ENCODE measurements at regions not wholly inside any gene's neighbourhood (a gene's known extent, or its start where the extent isn't known, plus 50 kb on each side); places are given as distances from the start of the nearest gene placed in this dataset.
"Not testable (repeated sequence)": the region's sequence is repeated elsewhere in the genome, so short reads cannot be mapped to it uniquely, and the experiment has no call there.

DNA sequence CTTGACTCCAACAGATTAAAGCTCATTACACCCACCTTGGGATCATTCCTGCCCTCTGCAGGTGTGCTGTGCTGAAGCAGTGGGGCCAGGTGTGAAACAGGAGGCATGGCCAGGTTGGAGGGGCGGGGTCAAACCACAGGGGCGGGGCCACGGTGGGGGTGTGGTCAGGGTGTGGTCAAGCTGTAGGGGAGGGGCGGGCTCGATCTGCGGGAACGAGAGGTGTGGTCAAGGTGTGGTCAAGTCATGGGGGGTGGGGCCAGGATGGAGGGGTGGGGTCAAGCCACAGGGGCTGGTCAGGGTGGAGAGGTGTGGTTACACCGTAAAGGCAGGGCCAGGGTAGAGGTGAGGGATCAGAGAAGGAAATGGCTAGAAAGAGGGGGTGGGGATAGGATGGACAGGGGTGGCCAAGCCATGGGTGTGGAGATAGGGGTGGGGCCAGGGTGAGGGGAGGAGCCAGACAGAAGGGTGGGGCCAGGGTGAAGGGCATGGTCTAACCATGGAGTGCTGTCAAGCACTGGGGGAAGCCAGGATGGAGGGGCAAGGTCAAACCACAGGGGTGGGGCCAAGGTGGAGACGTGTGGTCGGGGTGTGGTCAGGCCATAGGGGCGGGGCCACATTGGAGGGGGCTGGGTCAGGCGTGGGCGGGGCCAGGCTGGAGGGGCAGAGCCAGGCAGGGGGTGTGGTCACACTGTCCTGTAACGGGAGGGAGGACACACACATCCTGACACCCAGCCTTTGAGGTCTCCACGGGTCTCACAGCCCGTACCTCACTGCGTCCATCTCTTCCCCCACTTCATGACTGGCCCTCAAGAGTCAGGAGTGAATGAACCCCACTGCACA lies 270.7 kb downstream of the ADGRD1 start:
- intact Hi-C loops (cut with DNase I), result not testable (repeated sequence)

DNA sequence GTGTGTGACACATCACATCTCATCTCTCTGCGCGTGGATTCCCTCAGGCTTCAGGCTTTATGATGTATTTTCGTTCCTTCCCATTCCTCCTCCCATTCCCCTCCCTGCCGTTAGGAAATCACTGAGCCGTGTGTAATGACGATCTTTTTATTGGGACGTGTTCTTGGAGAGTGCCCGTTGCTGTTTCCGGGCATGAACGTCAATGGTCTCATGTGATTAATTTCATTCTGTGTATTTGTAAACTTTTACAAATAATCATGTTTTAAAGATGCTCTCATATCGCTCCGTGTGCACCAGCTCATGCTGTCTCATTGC lies 271.3 kb downstream of the ADGRD1 start:
- intact Hi-C loops (cut with DNase I), result not testable (repeated sequence)
- peak; percentile 16 for DNase-seq (ENCODE audit: low spot score)

More for the DNA sequence above, 270.7 kb downstream of the ADGRD1 start:
- DNase-seq (ENCODE audit: low spot score), result peak; percentile 73

DNA sequence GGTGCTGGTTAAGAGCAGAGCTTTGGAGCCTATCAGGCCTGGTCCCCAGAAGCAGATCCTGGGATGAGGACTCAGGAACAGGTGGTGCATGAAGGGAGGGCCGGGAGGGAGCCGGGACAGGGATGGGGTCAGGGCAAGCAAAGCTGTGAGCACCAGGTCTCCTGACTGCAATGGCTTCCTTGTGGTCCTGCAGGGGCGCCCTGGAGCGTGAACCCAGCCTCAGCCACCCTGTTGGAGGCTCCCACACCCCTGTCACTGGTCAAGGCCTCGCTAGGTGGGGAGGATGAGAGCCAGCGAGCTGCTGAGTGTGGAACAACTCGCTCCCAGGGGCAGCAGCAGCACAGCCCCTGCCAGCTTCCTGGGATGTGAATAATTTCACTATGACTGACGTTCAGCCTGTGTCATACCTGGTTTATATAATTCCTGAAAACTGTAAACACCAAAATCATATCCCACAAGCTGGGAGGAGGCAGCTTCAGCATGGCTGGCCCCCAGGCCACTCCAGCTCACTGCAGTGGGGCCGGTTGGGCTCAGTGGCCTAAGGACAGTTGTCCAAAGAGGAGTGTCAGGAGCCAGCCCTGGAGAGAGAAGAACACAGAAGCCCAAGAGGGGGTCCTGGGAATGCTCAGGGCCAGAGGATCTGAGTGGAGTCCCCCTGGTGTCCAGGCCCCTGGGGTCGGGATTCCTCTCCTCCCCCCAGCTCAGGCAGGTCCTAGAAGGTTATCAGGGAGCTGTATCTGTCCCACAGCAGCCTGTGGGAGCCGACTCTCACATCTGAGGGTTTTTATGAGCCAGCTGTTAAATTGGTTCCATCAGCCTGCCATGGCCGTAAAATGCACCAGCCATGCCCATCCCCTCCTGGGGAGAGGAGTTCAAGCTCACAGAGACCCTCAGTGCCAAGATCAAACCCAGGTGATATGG lies 272.9 kb downstream of the ADGRD1 start:
- DNase-seq (ENCODE audit: low spot score), result peak; percentile 71
- intact Hi-C loops (cut with DNase I), result no loop called here

DNA sequence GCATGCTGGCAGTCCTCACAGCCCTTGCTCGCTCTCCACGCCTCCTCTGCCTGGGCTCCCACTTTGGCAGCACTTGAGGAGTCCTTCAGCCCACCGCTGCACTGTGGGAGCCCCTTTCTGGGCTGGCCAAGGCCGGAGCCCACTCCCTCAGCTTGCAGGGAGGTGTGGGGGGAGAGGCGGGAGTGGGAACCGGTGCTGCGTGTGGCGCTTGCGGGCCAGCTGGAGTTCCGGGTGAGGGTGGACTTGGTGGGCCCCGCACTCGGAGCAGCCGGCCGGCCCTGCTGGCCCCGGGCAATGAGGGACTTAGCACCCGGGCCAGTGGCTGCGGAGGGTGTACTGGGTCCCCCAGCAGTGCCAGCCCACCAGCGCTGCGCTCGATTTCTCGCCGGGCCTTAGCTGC lies 273.9 kb downstream of the ADGRD1 start:
- intact Hi-C loops (cut with DNase I), result not testable (repeated sequence)
- peak; percentile 59 for DNase-seq (ENCODE audit: low spot score)

DNA sequence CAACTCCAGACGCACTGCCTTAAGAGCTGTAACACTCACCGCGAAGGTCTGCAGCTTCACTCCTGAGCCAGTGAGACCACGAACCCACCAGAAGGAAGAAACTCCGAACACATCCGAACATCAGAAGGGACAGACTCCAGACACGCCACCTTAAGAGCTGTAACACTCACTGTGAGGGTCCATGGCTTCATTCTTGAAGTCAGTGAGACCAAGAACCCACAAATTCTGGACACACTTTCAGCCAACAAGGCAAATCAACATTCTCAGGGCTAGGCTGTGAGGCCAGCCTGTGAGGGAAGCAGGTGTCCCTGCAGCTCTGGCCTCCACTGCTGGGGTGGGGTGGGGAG lies 275.3 kb downstream of the ADGRD1 start:
- intact Hi-C loops (cut with DNase I), result not testable (repeated sequence)

DNA sequence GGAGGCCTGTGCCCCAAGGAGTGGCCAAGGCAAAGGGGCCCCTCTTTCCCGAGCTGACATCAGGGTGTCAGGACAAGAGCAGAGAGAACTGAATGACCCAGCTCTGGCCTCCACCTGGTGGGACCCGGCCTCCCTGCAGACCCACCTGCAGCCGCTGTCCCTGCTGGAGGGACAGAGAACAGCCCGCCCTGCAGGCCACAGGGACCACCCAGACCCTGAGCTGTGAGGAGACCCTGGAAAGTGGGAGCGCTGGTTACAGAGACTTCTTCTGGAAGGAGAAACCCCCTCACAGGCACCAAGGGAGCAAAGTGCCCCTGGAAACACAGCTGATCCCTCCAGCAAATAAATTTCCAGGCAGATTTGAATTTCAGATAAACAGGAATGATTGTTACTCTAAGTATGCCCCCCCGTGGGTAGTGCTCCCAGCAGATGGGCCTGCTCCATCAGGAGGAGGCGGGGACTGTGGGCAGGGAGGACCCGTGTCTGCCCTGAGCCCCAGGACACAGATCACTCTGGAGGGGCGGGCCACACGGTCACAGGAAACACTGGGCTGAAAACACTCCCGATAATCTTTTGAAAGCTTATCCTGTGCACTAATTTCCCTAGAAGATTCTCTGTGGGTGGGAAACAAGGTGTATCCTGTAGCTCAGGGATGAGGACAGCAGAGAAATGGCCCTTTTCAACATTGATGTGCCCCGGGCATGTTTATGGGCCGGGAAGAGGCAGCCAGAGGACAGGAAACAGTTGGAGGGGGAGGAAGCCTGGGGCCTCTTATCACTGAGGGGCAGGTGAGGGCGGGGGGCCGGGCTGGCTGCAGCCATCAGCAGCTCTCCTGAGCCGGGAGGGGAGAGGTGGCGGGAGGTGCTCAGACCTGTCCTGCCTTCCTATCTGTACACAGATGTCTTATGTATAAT lies 276.0 kb downstream of the ADGRD1 start:
- intact Hi-C loops (cut with DNase I), result no loop called here
- DNase-seq (ENCODE audit: low spot score), result peak; percentile 85

More for the DNA sequence above, 275.3 kb downstream of the ADGRD1 start:
- DNase-seq (ENCODE audit: low spot score), result not testable (repeated sequence)

DNA sequence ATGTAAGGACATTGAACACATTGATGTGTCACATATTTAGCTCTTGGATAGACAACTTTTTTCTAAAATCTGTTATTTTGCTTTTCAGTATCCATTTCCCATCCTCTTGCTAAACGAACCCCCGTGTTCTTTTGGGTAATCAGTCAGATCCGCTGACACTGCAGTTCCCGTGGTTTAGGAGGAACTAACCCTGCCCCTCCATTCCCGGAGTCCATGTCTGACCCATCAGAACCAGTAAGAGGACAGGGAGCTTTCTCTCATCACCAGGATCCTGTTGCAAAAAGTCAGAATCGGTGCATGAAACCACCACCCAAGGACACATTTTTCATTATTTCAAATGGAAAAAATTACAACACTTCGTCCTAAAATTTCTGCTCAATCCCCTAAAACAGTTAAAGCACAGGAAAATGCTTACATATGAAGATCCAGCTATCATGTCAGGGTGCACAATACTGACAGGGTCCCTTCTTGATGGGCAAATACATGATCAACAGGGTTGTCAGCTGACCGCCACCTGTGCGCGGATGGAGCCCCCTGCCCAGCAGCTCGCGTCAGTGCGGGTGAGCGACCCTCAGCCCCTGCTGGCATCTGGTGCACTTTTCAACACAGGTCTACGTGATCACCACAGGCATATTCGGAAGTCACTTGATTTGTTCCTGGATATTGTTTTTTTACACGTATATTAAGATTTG lies 276.8 kb downstream of the ADGRD1 start:
- DNase-seq (ENCODE audit: low spot score), result peak; percentile 37

DNA sequence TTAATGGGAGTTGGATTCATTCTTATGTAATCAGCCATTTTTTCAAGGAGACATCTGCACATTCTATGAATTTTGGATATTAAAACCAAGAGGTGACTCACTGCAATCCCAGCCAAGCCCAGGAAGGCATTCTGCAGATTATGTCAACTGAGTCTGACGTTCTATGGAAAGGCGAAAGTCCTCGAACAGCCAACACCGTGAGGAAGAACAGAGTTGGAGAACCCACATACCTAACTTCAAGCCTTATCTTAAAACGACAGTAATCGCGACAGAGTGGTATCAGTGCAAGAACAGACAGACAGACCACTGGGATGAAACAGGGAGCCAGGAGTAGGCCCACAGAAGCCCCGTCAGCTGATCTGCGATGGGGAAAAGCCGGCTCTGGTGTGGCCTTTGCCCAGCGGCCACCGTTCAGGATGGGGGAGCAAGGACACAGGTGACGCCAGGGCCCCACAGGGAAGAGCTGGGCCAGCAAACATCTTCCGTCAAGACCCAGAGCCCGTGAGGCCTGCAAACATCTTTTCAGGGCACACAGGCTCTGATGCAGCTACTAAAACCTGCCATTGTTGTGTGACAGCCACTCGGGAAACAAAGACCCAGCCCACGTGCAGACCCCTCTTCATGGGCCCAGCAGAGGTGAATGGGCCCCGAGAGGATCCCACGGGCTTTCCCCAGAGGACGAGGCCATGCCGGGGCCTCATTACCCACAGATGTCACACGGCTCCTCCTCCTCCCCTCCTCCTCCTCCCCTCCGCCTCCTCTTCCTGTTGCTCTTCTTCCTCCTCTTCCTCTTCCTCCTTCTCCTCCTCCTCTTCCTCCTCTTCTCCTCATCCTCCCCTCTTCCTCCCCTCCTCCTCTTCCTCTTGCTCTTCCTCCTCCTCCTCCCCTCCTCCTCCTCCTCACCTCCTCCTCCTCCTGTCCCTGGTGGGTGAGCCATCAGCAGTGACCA lies 277.6 kb downstream of the ADGRD1 start:
- intact Hi-C loops (cut with DNase I), result no loop called here
- peak; percentile 69 for DNase-seq (ENCODE audit: low spot score)

More for the DNA sequence above, 276.8 kb downstream of the ADGRD1 start:
- intact Hi-C loops (cut with DNase I), result no loop called here

DNA sequence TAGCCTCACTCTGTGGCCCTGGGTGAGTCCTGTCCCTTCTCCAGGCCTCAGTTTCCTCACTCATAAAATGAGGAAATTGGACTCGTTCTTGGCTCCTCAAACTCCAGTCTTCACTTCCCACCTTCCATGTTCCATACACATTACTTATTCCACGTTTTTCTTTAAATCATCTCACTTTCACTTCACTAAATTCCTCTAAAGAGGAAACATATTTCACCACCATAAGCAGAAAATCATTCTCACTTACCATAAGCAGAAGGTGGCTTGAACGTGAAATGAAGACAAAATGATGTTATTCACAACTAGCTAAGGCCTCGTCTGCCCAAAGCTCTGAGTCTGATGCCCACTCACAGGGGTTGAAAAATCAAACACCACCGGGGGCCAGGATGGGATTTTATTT lies 278.3 kb downstream of the ADGRD1 start:
- intact Hi-C loops (cut with DNase I), result no loop called here
- DNase-seq (ENCODE audit: low spot score), result no peak

DNA sequence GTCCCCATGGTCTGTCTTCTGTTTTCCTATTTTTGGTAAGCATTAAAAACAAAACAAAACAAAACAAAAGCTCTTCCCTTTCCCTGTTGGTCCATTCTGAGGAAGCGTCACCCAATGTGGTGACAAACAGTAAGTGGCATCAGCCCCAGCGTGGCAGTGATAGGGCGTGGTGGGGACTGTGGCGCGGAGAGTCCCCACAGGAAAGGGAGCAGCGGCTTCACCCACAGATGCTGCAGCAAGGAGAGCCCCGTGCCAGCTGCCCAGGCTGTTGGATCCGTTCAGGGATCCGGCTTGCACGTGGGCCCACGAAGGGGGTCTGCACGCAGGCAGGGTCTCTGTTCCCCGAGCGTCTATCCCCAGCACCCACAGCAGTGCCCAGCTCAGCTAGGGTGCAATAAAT lies 279.2 kb downstream of the ADGRD1 start:
- intact Hi-C loops (cut with DNase I), result not testable (repeated sequence)
- DNase-seq (ENCODE audit: low spot score), result peak; percentile 47

DNA sequence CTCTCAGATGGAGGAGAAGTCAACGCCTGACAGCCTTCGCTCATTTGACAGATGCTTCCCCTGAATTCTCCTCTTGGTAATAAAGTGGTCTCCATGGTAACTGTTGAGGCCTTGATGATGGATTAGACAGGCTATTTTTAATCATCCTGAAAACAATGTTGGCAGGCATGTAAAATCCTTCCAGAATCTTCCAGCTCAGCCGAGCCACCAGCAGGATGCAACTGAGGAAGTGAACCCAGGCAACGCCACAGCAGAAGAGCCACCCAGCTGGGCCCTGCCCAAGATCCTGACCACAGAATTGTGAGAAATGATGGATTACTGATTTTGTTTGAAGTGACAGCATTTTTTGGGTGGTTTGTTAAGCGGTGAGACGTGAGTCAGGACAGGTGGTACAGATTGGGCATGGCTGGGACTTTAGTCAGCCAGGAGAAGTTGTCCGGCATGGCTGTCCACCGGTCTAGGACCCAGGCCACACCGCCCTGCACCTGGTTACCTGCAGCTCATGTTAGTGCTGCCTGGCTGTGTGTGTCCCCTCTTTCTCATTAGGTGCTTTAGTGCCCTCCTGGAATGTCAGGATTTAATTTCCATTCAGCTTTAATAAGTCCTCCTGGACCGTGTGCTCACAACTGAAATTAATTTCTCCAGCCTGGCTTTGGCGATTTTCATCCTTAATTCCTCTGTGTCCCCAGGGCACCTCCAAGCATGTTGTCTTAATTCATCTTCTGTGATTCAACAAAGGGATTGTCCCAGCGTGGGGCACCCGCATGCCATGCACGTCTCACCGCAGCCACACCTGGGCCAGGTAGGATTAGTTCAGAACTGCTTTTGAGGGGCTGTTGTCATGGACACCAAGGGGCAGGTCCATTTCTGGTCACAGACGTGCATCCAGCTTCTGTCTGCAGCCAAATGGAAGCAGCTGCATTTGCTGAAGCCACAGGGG lies 280.4 kb downstream of the ADGRD1 start:
- peak; percentile 47 for DNase-seq (ENCODE audit: low spot score)
- intact Hi-C loops (cut with DNase I), result not testable (repeated sequence)

DNA sequence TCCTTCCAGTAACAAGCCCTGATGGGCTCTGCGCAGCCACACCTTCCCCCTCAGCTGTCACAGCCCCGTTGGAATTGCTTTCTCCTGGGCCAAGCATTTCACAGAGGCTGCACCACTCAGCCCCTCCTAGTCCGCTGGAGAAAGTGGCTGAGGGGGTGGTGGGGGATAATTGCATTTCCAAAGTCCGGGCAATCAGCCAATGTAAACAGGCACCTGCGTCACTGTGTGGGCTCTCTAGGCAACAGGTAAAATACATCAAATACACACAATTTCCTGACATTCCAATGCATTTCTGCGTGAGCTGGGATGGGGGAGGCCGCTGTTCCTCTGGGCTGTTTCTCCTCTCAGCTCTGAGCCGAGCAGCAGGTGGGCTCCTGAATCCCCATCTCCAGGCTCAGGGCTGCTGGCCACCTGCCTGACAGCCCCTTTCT lies 281.1 kb downstream of the ADGRD1 start:
- DNase-seq (ENCODE audit: low spot score); intact Hi-C loops (cut with DNase I): not testable (repeated sequence)

DNA sequence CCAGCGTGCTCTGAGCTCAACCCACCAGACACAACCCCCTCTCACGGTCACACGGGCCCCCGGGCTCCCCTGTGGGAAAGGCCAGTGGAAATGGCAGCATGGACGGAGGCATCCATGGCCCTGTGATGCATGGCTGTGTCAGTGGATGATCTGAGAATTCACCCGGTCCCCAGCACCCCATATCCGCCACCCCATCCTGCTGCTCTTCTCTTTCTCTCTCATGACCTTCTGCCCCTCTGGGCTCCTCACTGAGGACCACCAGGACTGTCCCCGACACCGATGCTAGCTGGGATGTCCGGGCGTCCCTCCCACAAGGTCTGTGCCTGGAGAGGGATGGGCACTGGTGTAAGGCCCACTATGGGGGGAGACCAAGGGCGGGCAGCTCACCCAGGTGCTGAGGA lies 282.2 kb downstream of the ADGRD1 start:
- intact Hi-C loops (cut with DNase I), result no loop called here
- DNase-seq (ENCODE audit: low spot score), result peak; percentile 69

DNA sequence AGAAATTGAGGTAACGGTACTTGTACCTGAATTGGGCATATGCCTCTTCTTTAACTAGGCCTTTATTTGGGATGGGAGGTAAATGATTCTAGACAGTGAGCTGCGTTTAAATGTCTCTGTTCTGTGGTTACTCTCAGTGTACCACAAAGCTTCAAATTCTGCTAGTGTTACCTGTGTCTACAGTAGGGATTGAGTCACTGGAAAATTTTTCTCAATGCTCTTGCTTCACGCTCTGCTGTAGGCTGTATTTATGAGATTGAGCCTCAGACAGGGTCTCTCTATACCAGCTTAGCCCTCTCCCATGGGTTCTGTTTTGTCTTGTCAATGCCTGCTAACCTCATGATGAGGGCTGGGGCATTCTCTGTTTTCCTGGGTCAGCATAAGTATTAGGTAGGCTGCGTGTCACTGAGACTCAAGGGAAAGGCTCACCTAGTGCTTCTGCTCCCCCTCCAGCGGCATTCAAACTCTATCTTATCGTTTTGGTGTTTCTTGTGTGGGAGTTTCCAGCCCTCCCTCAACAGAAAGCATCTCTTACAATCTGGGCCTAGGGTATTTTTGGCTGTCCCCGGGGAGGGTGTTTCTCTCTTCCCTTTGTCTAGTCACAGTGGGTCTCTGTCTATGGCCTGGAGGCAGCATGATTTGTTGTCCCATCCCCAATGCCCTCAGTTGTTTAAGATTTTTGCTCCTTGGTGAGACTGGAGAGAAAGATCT lies 285.8 kb downstream of the ADGRD1 start:
- intact Hi-C loops (cut with DNase I), result no loop called here

DNA sequence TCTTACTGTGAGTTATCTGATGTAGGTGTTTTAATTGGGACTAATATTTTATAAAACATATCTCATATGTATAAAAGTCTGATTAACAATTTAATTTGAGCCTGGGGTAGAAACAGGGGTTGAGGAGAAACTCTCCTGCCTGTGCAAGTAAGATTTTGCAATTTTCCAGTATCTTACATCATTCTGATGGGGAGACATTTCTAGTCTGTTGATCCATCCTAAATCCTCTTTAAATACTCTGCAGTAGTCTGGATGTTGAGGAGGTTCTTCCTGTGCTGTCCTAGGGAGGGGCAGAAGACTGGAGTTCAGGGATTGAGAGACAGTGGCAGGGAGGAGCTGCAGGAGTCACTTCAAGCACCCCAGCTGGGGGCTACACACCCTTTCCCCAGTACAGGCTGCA lies 287.8 kb downstream of the ADGRD1 start:
- no peak for DNase-seq (ENCODE audit: low spot score)
- intact Hi-C loops (cut with DNase I), result no loop called here

More for the DNA sequence above, 285.8 kb downstream of the ADGRD1 start:
- DNase-seq (ENCODE audit: low spot score), result no peak

Measured in posterior vena cava (tissue), 2 donors.